Testis (tissue), 2 donors: ENCODE measurements at regions not wholly inside any gene's neighbourhood (a gene's known extent, or its start where the extent isn't known, plus 50 kb on each side); places are given as distances from the start of the nearest gene placed in this dataset.
"Not testable (repeated sequence)": the region's sequence is repeated elsewhere in the genome, so short reads cannot be mapped to it uniquely, and the experiment has no call there.

Experiments
- DNase-seq: peaks from one replicate; pipeline ENCODE4 v3.0.0-alpha.2; 2019
- H3K27ac ChIP-seq, 2 donors: fragments of 200-600 bp; sonication (generic); one replicate each; pipeline ENCODE4 v1.5.1; 2019
- H3K27me3 ChIP-seq: fragments of 200-600 bp; sonication (generic); one replicate; pipeline ENCODE4 v1.5.1; 2019
- H3K36me3 ChIP-seq: fragments of 200-600 bp; sonication (generic); one replicate; pipeline ENCODE4 v1.5.1; 2017; ENCODE audit warnings: low read depth; ENCODE audit errors: missing control alignments
- H3K4me1 ChIP-seq: fragments of 200-600 bp; sonication (generic); one replicate; pipeline ENCODE4 v1.5.1; 2019
- H3K4me3 ChIP-seq, 2 donors: fragments of 200-600 bp; sonication (generic); one replicate each; pipeline ENCODE4 v1.5.1; 2017 to 2019
- H3K9me3 ChIP-seq: fragments of 200-600 bp; sonication (generic); one replicate; pipeline ENCODE4 v1.5.1; 2017
- CTCF ChIP-seq, 3 experiments: fragments of 450-650 bp in 2 of 3; fragments of 200-600 bp in 1 of 3; sonication (generic) in 1 of 3; IDR thresholded peaks; one replicate each; pipeline ENCODE4 v1.5.1; 2016 to 2019; ENCODE audit warnings: antibody characterized with exemption in 3 of 3, mild to moderate bottlenecking in 2 of 3, moderate library complexity in 1 of 3
- POLR2A ChIP-seq: fragments of 450-650 bp; IDR thresholded peaks from one replicate; pipeline ENCODE4 v1.6.1; 2017; ENCODE audit warnings: antibody characterized with exemption, mild to moderate bottlenecking, moderate library complexity
- WGBS, 2 donors: methylation state at CpG; one replicate each; pipeline ENCODE4 v1.1.5; 2018; 5-methylcytosine and 5-hydroxymethylcytosine counted together
- intact Hi-C: fragments of 100-400 bp; cut with DNase I; formaldehyde crosslinking; loops from one replicate; pipeline ENCODE4 v1.15.1; 2023; ENCODE audit warnings: low total_unique reads

GRCh38 chr11:123351375-123351774, 78.7 kb upstream of the GRAMD1B start:
- WGBS, 2 donors: 74 to 76% methylated on average over 6 of the region's 6 CpGs
- Histone ChIP-seq H3K27ac (no peak overlapping the region), H3K36me3 (no peaks in the 10 kb centered on the region), H3K9me3 (no peaks in the 10 kb centered on the region), H3K4me1 (no peaks in the 10 kb centered on the region), H3K27me3 (no peaks in the 10 kb centered on the region), H3K4me3 (no peak overlapping the region)
- intact Hi-C loops: no loop called here
- TF ChIP-seq POLR2A: no peak
- no peak for TF ChIP-seq CTCF (IDR thresholded peaks at IDR 0.05)
- no peak for DNase-seq

GRCh38 chr11:123349382-123349781, 80.7 kb upstream of the GRAMD1B start:
- intact Hi-C loops: no loop called here
- DNase-seq: no peak
- no peak for TF ChIP-seq POLR2A
- no peak for TF ChIP-seq CTCF (IDR thresholded peaks at IDR 0.05)
- Histone ChIP-seq H3K27ac (no peak overlapping the region), H3K36me3 (no peaks in the 10 kb centered on the region), H3K9me3 (no peaks in the 10 kb centered on the region), H3K4me3 (no peak overlapping the region), H3K4me1 (no peaks in the 10 kb centered on the region), H3K27me3 (no peaks in the 10 kb centered on the region)
- WGBS, 2 donors: 93 to 95% methylated on average over 3 of the region's 3 CpGs

GRCh38 chr11:123344790-123345357, 85.2 kb upstream of the GRAMD1B start:
- Histone ChIP-seq H3K36me3 (no peaks in the 10 kb centered on the region), H3K4me1 (no peaks in the 10 kb centered on the region), H3K4me3 (no peak overlapping the region), H3K9me3 (no peaks in the 10 kb centered on the region), H3K27me3 (no peaks in the 10 kb centered on the region), H3K27ac (no peak overlapping the region)
- no peak for TF ChIP-seq POLR2A
- no peak for TF ChIP-seq CTCF (IDR thresholded peaks at IDR 0.05)
- intact Hi-C loops: no loop called here
- WGBS, 2 donors: 49 to 50% methylated on average over 2 of the region's 2 CpGs
- DNase-seq: no peak

GRCh38 chr11:123344188-123344587, 85.9 kb upstream of the GRAMD1B start:
- H3K4me1 ChIP-seq, H3K4me3 ChIP-seq, H3K27me3 ChIP-seq, H3K27ac ChIP-seq, H3K36me3 ChIP-seq, H3K9me3 ChIP-seq, DNase-seq, intact Hi-C loops: not testable (repeated sequence)
- 80 to 88% methylated on average over 2 of the region's 2 CpGs for WGBS, 2 donors

GRCh38 chr11:123338997-123339752, 90.9 kb upstream of the GRAMD1B start:
- DNase-seq: no peak
- 90 to 96% methylated on average over 9 of the region's 9 CpGs for WGBS, 2 donors
- no peaks in the 10 kb centered on the region for H3K27me3 ChIP-seq
- no peaks in the 10 kb centered on the region for H3K36me3 ChIP-seq
- H3K9me3 ChIP-seq: no peaks in the 10 kb centered on the region
- intact Hi-C loops: no loop called here
- H3K27ac ChIP-seq: no peak overlapping the region
- H3K4me3 ChIP-seq: no peak overlapping the region
- H3K4me1 ChIP-seq: no peaks in the 10 kb centered on the region
- no peak for TF ChIP-seq POLR2A
- TF ChIP-seq CTCF (IDR thresholded peaks at IDR 0.05): no peak
